HG03565 (cell line): ENCODE measurements at regions not wholly inside any gene's neighbourhood (a gene's known extent, or its start where the extent isn't known, plus 50 kb on each side); places are given as distances from the start of the nearest gene placed in this dataset.

Source experiments
- ATAC-seq: cut with Tn5 transposase; IDR thresholded peaks from one replicate; pipeline ENCODE4 v1.9.1; 2021; ENCODE audit warnings: mild to moderate bottlenecking, moderate library complexity; ENCODE audit not compliant: unreplicated experiment

- no peak for ATAC-seq
These were observed 254.1 kb upstream of the KCNJ16 start for GRCh38 chr17:69820876-69821473.

- no peak for ATAC-seq
These were observed 252.6 kb upstream of the KCNJ16 start for GRCh38 chr17:69822314-69822875.

GRCh38 chr17:69828087-69828486 lies 246.9 kb upstream of the KCNJ16 start:
- ATAC-seq = no peak

- no peak for ATAC-seq
These were observed 240.5 kb upstream of the KCNJ16 start for GRCh38 chr17:69834494-69834893.

- ATAC-seq = no peak
These were observed 223.3 kb upstream of the KCNJ16 start for GRCh38 chr17:69851736-69852135.

- no peak for ATAC-seq
These were observed 221.3 kb upstream of the KCNJ16 start for GRCh38 chr17:69853541-69854224.

- no peak for ATAC-seq
These were observed 220.7 kb upstream of the KCNJ16 start for GRCh38 chr17:69854225-69854780.

GRCh38 chr17:69856946-69857345 lies 218.1 kb upstream of the KCNJ16 start:
- ATAC-seq = no peak

GRCh38 chr17:69857412-69857835 lies 217.6 kb upstream of the KCNJ16 start:
- no peak for ATAC-seq

- no peak for ATAC-seq
These were observed 216.6 kb upstream of the KCNJ16 start for GRCh38 chr17:69858460-69858859.

GRCh38 chr17:69860142-69860680 lies 214.8 kb upstream of the KCNJ16 start:
- no peak for ATAC-seq

- ATAC-seq = no peak
These were observed 210.6 kb upstream of the KCNJ16 start for GRCh38 chr17:69864462-69864861.

- peak; percentile 94 for ATAC-seq
These were observed 205.4 kb upstream of the KCNJ16 start for GRCh38 chr17:69869667-69870066.

GRCh38 chr17:69870091-69870530 lies 204.9 kb upstream of the KCNJ16 start:
- peak; percentile 36 for ATAC-seq

- ATAC-seq = no peak
These were observed 204.2 kb upstream of the KCNJ16 start for GRCh38 chr17:69870751-69871199.

- no peak for ATAC-seq
These were observed 203.7 kb upstream of the KCNJ16 start for GRCh38 chr17:69871318-69871717.

- ATAC-seq = no peak
These were observed 202.3 kb upstream of the KCNJ16 start for GRCh38 chr17:69872675-69873262.

- no peak for ATAC-seq
These were observed 200.8 kb upstream of the KCNJ16 start for GRCh38 chr17:69874175-69874670.

- no peak for ATAC-seq
These were observed 198.3 kb upstream of the KCNJ16 start for GRCh38 chr17:69876757-69877156.

GRCh38 chr17:69878661-69879060 lies 196.4 kb upstream of the KCNJ16 start:
- no peak for ATAC-seq

- ATAC-seq = no peak
These were observed 195.4 kb upstream of the KCNJ16 start for GRCh38 chr17:69879576-69879975.
